Panc1 (cell line): ENCODE measurements at regions not wholly inside any gene's neighbourhood (a gene's known extent, or its start where the extent isn't known, plus 50 kb on each side); places are given as distances from the start of the nearest gene placed in this dataset.

Experiments
- ATAC-seq: fragments of 200-7000 bp; cut with Tn5 transposase; 2 replicates; pipeline ENCODE4 v1.9.1; 2020; ENCODE audit warnings: mild to moderate bottlenecking, moderate library complexity
- BruUV-seq: library from RNA; stranded (reverse); fragments of 400-500 nt; replicated peaks from 2 replicates; lab custom pipeline; 2021; lab: Mats Ljungman, UMichigan
- CTCF ChIA-PET: fragments of 300-600 bp; sonication (Branson Sonifier 250); formaldehyde crosslinking; loops from one replicate; lab custom pipeline; 2022; ENCODE audit warnings: antibody characterized with exemption; lab: Charles Lee
- POLR2A ChIA-PET: fragments of 300-600 bp; sonication (Branson Sonifier 250); formaldehyde crosslinking; loops from one replicate; lab custom pipeline; 2022; ENCODE audit warnings: antibody characterized with exemption; lab: Charles Lee
- DNase-seq: peaks from one replicate; pipeline ENCODE4 v3.0.0-alpha.2; 2010; ENCODE audit warnings: low read depth, low spot score
- H3K27ac ChIP-seq: 2 replicates; pipeline ENCODE4 v1.5.1; 2011; ENCODE audit warnings: mild to moderate bottlenecking, low read length, inconsistent platforms
- H3K27me3 ChIP-seq: fragments of 200-500 bp; sonication (Bioruptor generic); 2 replicates; pipeline ENCODE4 v1.6.0; 2014; ENCODE audit warnings: low read length, inconsistent platforms; ENCODE audit not compliant: control insufficient read depth, insufficient read depth
- H3K36me3 ChIP-seq: fragments of 200-500 bp; sonication (Bioruptor generic); 2 replicates; pipeline ENCODE4 v1.5.1; 2014; ENCODE audit warnings: inconsistent platforms, mild to moderate bottlenecking, low read length, moderate library complexity; ENCODE audit not compliant: control insufficient read depth, insufficient read depth
- H3K4me1 ChIP-seq: 2 replicates; pipeline ENCODE4 v1.5.1; 2011; ENCODE audit warnings: inconsistent platforms, mild to moderate bottlenecking, low read length, moderate library complexity; ENCODE audit not compliant: control insufficient read depth, insufficient read depth
- H3K4me3 ChIP-seq, 2 experiments: 2 replicates each; pipeline ENCODE4 v1.5.1; 2011 to 2012; ENCODE audit warnings: low read depth in 2 of 2, low read length in 2 of 2, mild to moderate bottlenecking in 2 of 2, inconsistent platforms in 1 of 2, moderate library complexity in 1 of 2
- H3K9me3 ChIP-seq: fragments of 200-500 bp; sonication (Bioruptor generic); 2 replicates; pipeline ENCODE4 v1.5.1; 2014; ENCODE audit warnings: low read depth, mild to moderate bottlenecking, inconsistent platforms, low read length, moderate library complexity; ENCODE audit not compliant: control insufficient read depth, insufficient read depth
- CTCF ChIP-seq: fragments of 450-650 bp; IDR thresholded peaks from 2 replicates; pipeline ENCODE4 v1.5.1; 2017; ENCODE audit warnings: mild to moderate bottlenecking
- POLR2AphosphoS5 ChIP-seq: IDR thresholded peaks from 2 replicates; pipeline ENCODE4 v1.6.1; 2012; ENCODE audit warnings: mild to moderate bottlenecking, low read depth, low read length, moderate library complexity
- REST ChIP-seq, 2 experiments: IDR thresholded peaks; 2 replicates each; pipeline ENCODE4 v1.6.1; 2011 to 2012; ENCODE audit warnings: low read depth in 2 of 2, control low read depth in 1 of 2, low read length in 1 of 2, mild to moderate bottlenecking in 1 of 2, moderate library complexity in 1 of 2; ENCODE audit not compliant: insufficient read depth in 1 of 2
- SIN3A ChIP-seq: IDR thresholded peaks from 2 replicates; pipeline ENCODE4 v1.6.1; 2012; ENCODE audit warnings: low read depth, mild to moderate bottlenecking, low read length, moderate library complexity, borderline replicate concordance; ENCODE audit not compliant: insufficient read depth
- TCF7L2 ChIP-seq: IDR thresholded peaks from 2 replicates; pipeline ENCODE4 v1.6.1; 2011; ENCODE audit warnings: mild to moderate bottlenecking, low read depth, low read length, inconsistent platforms
- in situ Hi-C: cut with HindIII; loops from 2 replicates; pipeline ENCODE4 v1.10.0; 2016; ENCODE audit warnings: low sequenced_read_pairs, low pct_unique_long_range_greater_than_20kb
- intact Hi-C: fragments of 100-400 bp; cut with micrococcal nuclease; formaldehyde crosslinking; loops from one replicate; pipeline ENCODE4 v1.10.0; 2022; ENCODE audit not compliant: unreplicated experiment

- intact Hi-C loops (no loop called here), in situ Hi-C loops (no loop called here)
- H3K4me1 ChIP-seq, result no peaks in the 10 kb centered on the region
- ATAC-seq (no peak), DNase-seq (no peak)
- TF ChIP-seq REST (IDR thresholded peaks at IDR 0.05; ENCODE audit: insufficient read depth in 1 of 2, low read depth in 2 of 2, low read length in 1 of 2) (no peak), POLR2AphosphoS5 (no peak), TCF7L2 (no peak), SIN3A (no peak), CTCF (no peak)
- H3K9me3 ChIP-seq, result no peaks in the 10 kb centered on the region
- ChIA-PET POLR2A (no interaction called here), CTCF (no interaction called here)
- no peak overlapping the region for H3K27ac ChIP-seq
- BruUV-seq, result no TSS peak
- H3K4me3 ChIP-seq, result no peak overlapping the region
- H3K36me3 ChIP-seq, result no peaks in the 10 kb centered on the region
- H3K27me3 ChIP-seq, result no peaks in the 10 kb centered on the region
Observed at GRCh38 chr2:51825823-51826222, 793.9 kb upstream of the NRXN1 start.

- H3K4me3 ChIP-seq, result no peak overlapping the region
- H3K27ac ChIP-seq, result no peak overlapping the region
- ChIA-PET CTCF (no interaction called here), POLR2A (no interaction called here)
- in situ Hi-C loops (no loop called here), intact Hi-C loops (no loop called here)
- no peaks in the 10 kb centered on the region for H3K27me3 ChIP-seq
- H3K4me1 ChIP-seq, result no peaks in the 10 kb centered on the region
- no peak for ATAC-seq
- no peaks in the 10 kb centered on the region for H3K36me3 ChIP-seq
- DNase-seq, result no peak
- TF ChIP-seq REST (IDR thresholded peaks at IDR 0.05; ENCODE audit: insufficient read depth in 1 of 2, low read depth in 2 of 2, low read length in 1 of 2) (no peak), TCF7L2 (no peak), POLR2AphosphoS5 (no peak)
- no TSS peak for BruUV-seq
- H3K9me3 ChIP-seq, result no peaks in the 10 kb centered on the region
Observed at GRCh38 chr2:51813247-51813646, 781.3 kb upstream of the NRXN1 start.
